B cell (primary cell): ENCODE measurements at regions not wholly inside any gene's neighbourhood (a gene's known extent, or its start where the extent isn't known, plus 50 kb on each side); places are given as distances from the start of the nearest gene placed in this dataset.

Source experiments
- ATAC-seq: fragments of 200-7000 bp; cut with Tn5 transposase; one replicate; pipeline ENCODE4 v1.10.0; 2021; ENCODE audit warnings: low read depth, mild to moderate bottlenecking, moderate number of reproducible peaks, moderate library complexity
- CTCF ChIA-PET: fragments of 350-600 bp; sonication (Branson Sonifier 250); formaldehyde crosslinking; loops from one replicate; lab custom pipeline; 2021; ENCODE audit warnings: antibody characterized with exemption, inconsistent platforms; lab: Charles Lee
- POLR2A ChIA-PET: fragments of 350-600 bp; sonication (Branson Sonifier 250); formaldehyde crosslinking; loops from one replicate; lab custom pipeline; 2021; ENCODE audit warnings: antibody characterized with exemption; lab: Charles Lee
- DNase-seq: peaks from one replicate; pipeline ENCODE4 v3.0.0; 2013
- H2AFZ ChIP-seq: 2 replicates; pipeline ENCODE4 v1.6.1; 2012; ENCODE audit warnings: mild to moderate bottlenecking, low read depth, low read length; ENCODE audit not compliant: insufficient read depth, poor library complexity, severe bottlenecking
- H3K27ac ChIP-seq, 2 donors: 1 replicate in 1 of 2; 2 replicates in 1 of 2; pipeline ENCODE4 v1.5.1; 2012 to 2013; ENCODE audit warnings: low read length in 2 of 2, mild to moderate bottlenecking in 2 of 2, moderate library complexity in 1 of 2
- H3K27me3 ChIP-seq, 4 experiments: fragments of 200-600 bp in 1 of 4; sonication (generic) in 1 of 4; replicated peaks in 1 of 4; 1 replicate in 2 of 4; 2 replicates in 2 of 4; pipeline versions ENCODE4 v1.6.1 to v1.7.0; 2013 to 2016; ENCODE audit warnings: low read length in 3 of 4, mild to moderate bottlenecking in 2 of 4, mixed read lengths in 1 of 4, moderate library complexity in 1 of 4; ENCODE audit not compliant: insufficient read depth in 4 of 4, control insufficient read depth in 3 of 4; ENCODE audit errors: control extremely low read depth in 1 of 4
- H3K36me3 ChIP-seq, 2 experiments: replicated peaks in 1 of 2; 1 replicate in 1 of 2; 2 replicates in 1 of 2; pipeline versions ENCODE4 v1.6.1 to v1.7.1; 2013; ENCODE audit warnings: low read length in 1 of 2; ENCODE audit not compliant: insufficient read depth in 2 of 2, control insufficient read depth in 1 of 2; ENCODE audit errors: control extremely low read depth in 1 of 2, extremely low read depth in 1 of 2
- H3K4me1 ChIP-seq, 2 donors: fragments of 200-600 bp in 1 of 2; sonication (generic) in 1 of 2; 1 replicate in 1 of 2; 2 replicates in 1 of 2; pipeline versions ENCODE4 v1.5.1 to v1.6.1; 2013 to 2017; ENCODE audit warnings: low read length in 2 of 2; ENCODE audit not compliant: control insufficient read depth in 2 of 2, insufficient read depth in 2 of 2
- H3K4me2 ChIP-seq: replicated peaks from 2 replicates; pipeline ENCODE3; 2012; ENCODE audit warnings: mild to moderate bottlenecking, low read depth, low read length; ENCODE audit not compliant: poor library complexity, severe bottlenecking
- H3K4me3 ChIP-seq, 5 experiments: fragments of 200-600 bp in 1 of 5; sonication (generic) in 1 of 5; 1 replicate in 3 of 5; 2 replicates in 2 of 5; pipeline versions ENCODE4 v1.5.1 to v1.7.0; 2011 to 2016; ENCODE audit warnings: low read length in 4 of 5, mild to moderate bottlenecking in 4 of 5, low read depth in 2 of 5, control low read depth in 1 of 5, moderate library complexity in 1 of 5; ENCODE audit not compliant: insufficient read depth in 1 of 5; ENCODE audit errors: control extremely low read depth in 1 of 5, extremely low read depth in 1 of 5
- H3K79me2 ChIP-seq: fragments of 200-600 bp; sonication (generic); one replicate; pipeline ENCODE4 v1.6.0; 2016; ENCODE audit warnings: low read length; ENCODE audit not compliant: control insufficient read depth, insufficient read depth
- H3K9ac ChIP-seq: fragments of 200-600 bp; sonication (generic); 2 replicates; pipeline ENCODE4 v1.6.1; 2017; ENCODE audit warnings: mild to moderate bottlenecking, low read length, moderate library complexity
- H3K9me3 ChIP-seq, 3 donors: one replicate each; pipeline versions ENCODE4 v1.6.1 to v1.7.1; 2013; ENCODE audit warnings: low read length in 2 of 3; ENCODE audit not compliant: control insufficient read depth in 2 of 3, insufficient read depth in 1 of 3; ENCODE audit errors: control extremely low read depth in 1 of 3
- H4K20me1 ChIP-seq: 2 replicates; pipeline ENCODE4 v1.6.0; 2012; ENCODE audit warnings: mild to moderate bottlenecking, low read length; ENCODE audit not compliant: insufficient read depth, control insufficient read depth, poor library complexity, severe bottlenecking
- H3K27ac Mint-ChIP-seq: one replicate; pipeline ENCODE4 v1.8.0; 2021; ENCODE audit warnings: mixed read lengths
- H3K27me3 Mint-ChIP-seq: one replicate; pipeline ENCODE4 v1.8.0; 2021; ENCODE audit warnings: mixed read lengths
- H3K4me1 Mint-ChIP-seq: one replicate; pipeline ENCODE4 v1.8.0; 2021; ENCODE audit warnings: mixed read lengths
- H3K4me3 Mint-ChIP-seq: one replicate; pipeline ENCODE4 v1.8.0; 2021; ENCODE audit warnings: mixed read lengths
- H3K9me3 Mint-ChIP-seq: one replicate; pipeline ENCODE4 v1.8.0; 2022; ENCODE audit warnings: mixed read lengths; ENCODE audit not compliant: insufficient read depth
- CTCF ChIP-seq: fragments of 200-600 bp; IDR thresholded peaks from one replicate; pipeline ENCODE4 v1.8.0; 2022; ENCODE audit warnings: antibody characterized with exemption, mild to moderate bottlenecking
- EZH2 ChIP-seq: IDR thresholded peaks from 2 replicates; pipeline ENCODE4 v1.6.1; 2012; ENCODE audit warnings: borderline replicate concordance, low read depth, mild to moderate bottlenecking, moderate library complexity, low read length; ENCODE audit not compliant: insufficient read depth, poor library complexity, severe bottlenecking
- WGBS: methylation state at CpG from one replicate; pipeline ENCODE4 v1.1.5; 2013; ENCODE audit warnings: missing lambda C conversion rate; ENCODE audit not compliant: insufficient coverage; 5-methylcytosine and 5-hydroxymethylcytosine counted together
- intact Hi-C: fragments of 100-400 bp; cut with micrococcal nuclease; formaldehyde crosslinking; loops from one replicate; pipeline ENCODE4 v1.10.0; 2022

GRCh38 chr1:193625255-193625654 is 438.8 kb upstream of the B3GALT2 start:
- WGBS: 100% methylated on average over 1 of the region's 4 CpGs
- Histone ChIP-seq H3K79me2 (no peaks in the 10 kb centered on the region), H2AFZ (no peak overlapping the region), H3K27ac (no peak overlapping the region), H3K4me2 (no peak overlapping the region), H3K4me1 (no peaks in the 10 kb centered on the region), H3K9me3 (peaks cover 0 to 1% (median 0%) of the 10 kb centered on the region in 3 donors), H3K27me3 (no peaks in the 10 kb centered on the region), H3K9ac (no peak overlapping the region), H4K20me1 (no peaks in the 10 kb centered on the region), H3K4me3 (no peak overlapping the region), H3K36me3 (no peaks in the 10 kb centered on the region)
- H3K4me1 Mint-ChIP-seq: no peaks in the 10 kb centered on the region
- ChIA-PET POLR2A (no interaction called here), CTCF (no interaction called here)
- ATAC-seq (no peak), DNase-seq (no peak)
- intact Hi-C loops: no loop called here
- TF ChIP-seq CTCF (no peak), EZH2 (no peak)
- no peak overlapping the region for H3K27ac Mint-ChIP-seq
- H3K4me3 Mint-ChIP-seq: no peak overlapping the region
- no peaks in the 10 kb centered on the region for H3K9me3 Mint-ChIP-seq
- H3K27me3 Mint-ChIP-seq: peaks cover 11% of the 10 kb centered on the region

- Histone ChIP-seq H3K4me3 (no peak overlapping the region), H3K79me2 (no peaks in the 10 kb centered on the region), H3K9ac (no peak overlapping the region), H2AFZ (no peak overlapping the region), H3K27ac (no peak overlapping the region), H3K36me3 (no peaks in the 10 kb centered on the region), H3K27me3 (no peaks in the 10 kb centered on the region), H3K9me3 (peaks cover 0 to 1% (median 0%) of the 10 kb centered on the region in 3 donors), H4K20me1 (no peaks in the 10 kb centered on the region), H3K4me2 (no peak overlapping the region), H3K4me1 (no peaks in the 10 kb centered on the region)
- intact Hi-C loops: no loop called here
- Mint-ChIP-seq H3K9me3 (no peaks in the 10 kb centered on the region), H3K4me1 (no peaks in the 10 kb centered on the region), H3K27me3 (no peaks in the 10 kb centered on the region), H3K27ac (no peak overlapping the region), H3K4me3 (no peak overlapping the region)
- ChIA-PET POLR2A (no interaction called here), CTCF (no interaction called here)
- TF ChIP-seq EZH2 (no peak), CTCF (no peak)
- DNase-seq (no peak), ATAC-seq (no peak)
- 90% methylated on average over 1 of the region's 2 CpGs for WGBS
These were observed 433.5 kb upstream of the B3GALT2 start for GRCh38 chr1:193619911-193620310.
